CD14-positive monocyte (primary cell): ENCODE measurements at regions not wholly inside any gene's neighbourhood (a gene's known extent, or its start where the extent isn't known, plus 50 kb on each side); places are given as distances from the start of the nearest gene placed in this dataset.

Experiments
- DNase-seq, 3 donors: peaks; one replicate each; pipeline ENCODE4 v3.0.0-alpha.2; 2011 to 2022
- H2AFZ ChIP-seq: 2 replicates; pipeline ENCODE4 v1.6.0; 2012; ENCODE audit warnings: mild to moderate bottlenecking, low read depth, low read length, inconsistent platforms; ENCODE audit not compliant: insufficient read depth, poor library complexity, severe bottlenecking
- H3K27ac ChIP-seq, 2 donors: 1 replicate in 1 of 2; 2 replicates in 1 of 2; pipeline ENCODE4 v1.5.1; 2012 to 2013; ENCODE audit warnings: low read length in 2 of 2, control low read depth in 1 of 2, inconsistent platforms in 1 of 2, low read depth in 1 of 2, mild to moderate bottlenecking in 1 of 2
- H3K27me3 ChIP-seq, 2 donors: one replicate each; pipeline versions ENCODE4 v1.6.0 to v1.6.1; 2011 to 2013; ENCODE audit warnings: low read length in 2 of 2; ENCODE audit not compliant: control insufficient read depth in 2 of 2, insufficient read depth in 2 of 2
- H3K36me3 ChIP-seq, 2 donors: replicated peaks in 1 of 2; 1 replicate in 1 of 2; 2 replicates in 1 of 2; pipeline versions ENCODE4 v1.5.1 to v1.6.1; 2012 to 2013; ENCODE audit warnings: low read length in 2 of 2, control low read depth in 1 of 2, inconsistent platforms in 1 of 2, mild to moderate bottlenecking in 1 of 2; ENCODE audit not compliant: insufficient read depth in 2 of 2, control insufficient read depth in 1 of 2
- H3K4me1 ChIP-seq, 2 donors: 1 replicate in 1 of 2; 2 replicates in 1 of 2; pipeline versions ENCODE4 v1.5.1 to v1.6.1; 2012 to 2013; ENCODE audit warnings: low read length in 2 of 2, control low read depth in 1 of 2, inconsistent platforms in 1 of 2, mild to moderate bottlenecking in 1 of 2, moderate library complexity in 1 of 2; ENCODE audit not compliant: insufficient read depth in 2 of 2, control insufficient read depth in 1 of 2
- H3K4me2 ChIP-seq: replicated peaks from 2 replicates; pipeline ENCODE3; 2012; ENCODE audit warnings: low read length, moderate library complexity, mild to moderate bottlenecking; ENCODE audit not compliant: poor library complexity, severe bottlenecking; ENCODE audit errors: extremely low read depth
- H3K4me3 ChIP-seq, 3 experiments: fragments of 200-600 bp in 1 of 3; sonication (generic) in 1 of 3; replicated peaks in 1 of 3; 1 replicate in 2 of 3; 2 replicates in 1 of 3; pipeline ENCODE4 v1.5.1; 2011 to 2013; ENCODE audit warnings: low read length in 3 of 3, mild to moderate bottlenecking in 3 of 3, control low read depth in 2 of 3, low read depth in 2 of 3, inconsistent platforms in 1 of 3, moderate library complexity in 1 of 3
- H3K79me2 ChIP-seq: 2 replicates; pipeline ENCODE4 v1.6.0; 2012; ENCODE audit warnings: mild to moderate bottlenecking, control low read depth, inconsistent platforms, low read length, moderate library complexity; ENCODE audit not compliant: insufficient read depth
- H3K9ac ChIP-seq: 2 replicates; pipeline ENCODE4 v1.6.0; 2017; ENCODE audit warnings: low read length, mild to moderate bottlenecking; ENCODE audit not compliant: insufficient read depth, poor library complexity, severe bottlenecking
- H3K9me3 ChIP-seq, 2 donors: replicated peaks in 1 of 2; 1 replicate in 1 of 2; 2 replicates in 1 of 2; pipeline versions ENCODE4 v1.5.1 to v1.6.1; 2012 to 2013; ENCODE audit warnings: low read length in 2 of 2, control low read depth in 1 of 2; ENCODE audit not compliant: control insufficient read depth in 1 of 2, insufficient read depth in 1 of 2
- H4K20me1 ChIP-seq: 2 replicates; pipeline ENCODE4 v1.6.0; 2012; ENCODE audit warnings: mild to moderate bottlenecking, low read length, control low read depth, moderate library complexity; ENCODE audit not compliant: insufficient read depth
- H3K27ac Mint-ChIP-seq, 7 donors: one replicate each; pipeline ENCODE4 v1.8.0; 2020; ENCODE audit warnings: mild to moderate bottlenecking in 7 of 7, mixed read lengths in 7 of 7, moderate library complexity in 6 of 7, inconsistent platforms in 2 of 7
- H3K27me3 Mint-ChIP-seq, 3 donors: one replicate each; pipeline ENCODE4 v1.8.0; 2021 to 2022; ENCODE audit warnings: low read depth in 3 of 3, mild to moderate bottlenecking in 3 of 3, mixed read lengths in 3 of 3, moderate library complexity in 3 of 3, inconsistent platforms in 1 of 3
- H3K36me3 Mint-ChIP-seq, 2 donors: one replicate each; pipeline ENCODE4 v1.8.0; 2020; ENCODE audit warnings: mixed read lengths in 2 of 2, inconsistent platforms in 1 of 2, mild to moderate bottlenecking in 1 of 2
- H3K4me1 Mint-ChIP-seq: one replicate; pipeline ENCODE4 v1.8.0; 2020; ENCODE audit warnings: mild to moderate bottlenecking, mixed read lengths
- H3K4me3 Mint-ChIP-seq, 2 donors: one replicate each; pipeline ENCODE4 v1.8.0; 2020; ENCODE audit warnings: mild to moderate bottlenecking in 2 of 2, mixed read lengths in 2 of 2, moderate library complexity in 1 of 2
- H3K9me3 Mint-ChIP-seq, 7 donors: one replicate each; pipeline ENCODE4 v1.8.0; 2020 to 2022; ENCODE audit warnings: mixed read lengths in 7 of 7, mild to moderate bottlenecking in 6 of 7, moderate library complexity in 6 of 7, inconsistent platforms in 2 of 7
- CTCF ChIP-seq: fragments of 200-600 bp; IDR thresholded peaks from one replicate; pipeline ENCODE4 v1.8.0; 2022; ENCODE audit warnings: antibody characterized with exemption, mild to moderate bottlenecking
- WGBS: methylation state at CpG from one replicate; pipeline ENCODE4 v1.1.5; 2013; ENCODE audit warnings: missing lambda C conversion rate; ENCODE audit not compliant: insufficient coverage; 5-methylcytosine and 5-hydroxymethylcytosine counted together
- intact Hi-C, 2 donors: fragments of 100-400 bp; cut with micrococcal nuclease; formaldehyde crosslinking; loops; one replicate each; pipeline versions ENCODE4 v1.15.0 to v1.15.1; 2023

GRCh38 chr2:60052601-60053000, 500.9 kb downstream of the BCL11A start:
- H3K36me3 ChIP-seq: no peaks in the 10 kb centered on the region
- peaks cover 0 to 5% (median 0%) of the 10 kb centered on the region in 7 donors for H3K9me3 Mint-ChIP-seq
- no peak overlapping the region for H2AFZ ChIP-seq
- H3K79me2 ChIP-seq: no peaks in the 10 kb centered on the region
- H3K27me3 Mint-ChIP-seq: peaks cover 0 to 4% (median 2%) of the 10 kb centered on the region in 3 donors
- intact Hi-C loops: no loop called here
- H3K27ac ChIP-seq: no peak overlapping the region
- DNase-seq: no peak
- no peak overlapping the region for H3K4me3 ChIP-seq
- no peaks in the 10 kb centered on the region for H4K20me1 ChIP-seq
- H3K9ac ChIP-seq: no peak overlapping the region
- TF ChIP-seq CTCF: no peak
- no peak overlapping the region for H3K4me3 Mint-ChIP-seq
- H3K27me3 ChIP-seq: no peaks in the 10 kb centered on the region
- no CpG with 5 or more reads among the region's 3 CpGs for WGBS
- no peaks in the 10 kb centered on the region for H3K36me3 Mint-ChIP-seq
- H3K9me3 ChIP-seq: no peaks in the 10 kb centered on the region
- H3K4me1 ChIP-seq: no peaks in the 10 kb centered on the region
- H3K4me1 Mint-ChIP-seq: no peaks in the 10 kb centered on the region
- no peak overlapping the region for H3K27ac Mint-ChIP-seq
- H3K4me2 ChIP-seq: no peak overlapping the region

- Histone ChIP-seq H3K36me3 (no peaks in the 10 kb centered on the region), H3K9ac (no peak overlapping the region), H3K27ac (no peak overlapping the region), H3K9me3 (no peaks in the 10 kb centered on the region), H2AFZ (no peak overlapping the region), H3K4me2 (no peak overlapping the region), H3K79me2 (no peaks in the 10 kb centered on the region), H3K4me1 (no peaks in the 10 kb centered on the region), H3K27me3 (no peaks in the 10 kb centered on the region), H4K20me1 (no peaks in the 10 kb centered on the region), H3K4me3 (no peak overlapping the region)
- no peak overlapping the region for H3K27ac Mint-ChIP-seq
- TF ChIP-seq CTCF: no peak
- H3K4me1 Mint-ChIP-seq: no peaks in the 10 kb centered on the region
- DNase-seq: no peak
- H3K9me3 Mint-ChIP-seq: peaks cover 0 to 5% (median 0%) of the 10 kb centered on the region in 7 donors
- H3K4me3 Mint-ChIP-seq: no peak overlapping the region
- intact Hi-C loops: no loop called here
- no peaks in the 10 kb centered on the region for H3K36me3 Mint-ChIP-seq
- H3K27me3 Mint-ChIP-seq: peaks cover 0 to 4% (median 2%) of the 10 kb centered on the region in 3 donors
- 100% methylated on average over 2 of the region's 4 CpGs for WGBS
Measured at GRCh38 chr2:60051991-60052390, 501.5 kb downstream of the BCL11A start.
